Testis (tissue), 2 donors: ENCODE measurements at regions not wholly inside any gene's neighbourhood (a gene's known extent, or its start where the extent isn't known, plus 50 kb on each side); places are given as distances from the start of the nearest gene placed in this dataset.

Source experiments
- CTCF ChIP-seq, 3 experiments: fragments of 450-650 bp in 2 of 3; fragments of 200-600 bp in 1 of 3; sonication (generic) in 1 of 3; IDR thresholded peaks; one replicate each; pipeline ENCODE4 v1.5.1; 2016 to 2019; ENCODE audit warnings: antibody characterized with exemption in 3 of 3, mild to moderate bottlenecking in 2 of 3, moderate library complexity in 1 of 3
- POLR2A ChIP-seq: fragments of 450-650 bp; IDR thresholded peaks from one replicate; pipeline ENCODE4 v1.6.1; 2017; ENCODE audit warnings: antibody characterized with exemption, mild to moderate bottlenecking, moderate library complexity

DNA sequence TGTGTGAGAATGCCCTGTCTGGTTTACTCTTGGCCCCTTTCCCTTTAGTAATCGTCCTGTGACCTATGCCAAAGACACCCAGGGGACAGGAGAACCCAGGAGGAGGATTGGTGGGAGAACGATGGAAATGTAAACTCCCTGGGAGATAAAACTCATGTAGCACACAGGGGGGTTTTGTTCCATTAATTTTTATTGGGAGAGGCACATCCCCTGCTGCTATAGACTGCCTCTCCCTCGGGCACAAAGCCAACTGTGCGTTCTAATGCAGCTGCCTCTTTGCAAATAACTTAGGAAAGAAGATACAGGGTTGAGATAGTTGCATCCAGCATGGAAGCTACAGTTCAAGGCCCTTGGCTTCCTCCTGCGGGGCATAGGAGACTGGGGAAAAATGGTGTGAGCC, 489.6 kb downstream of the SLC4A3 start:
- no peak for TF ChIP-seq CTCF (IDR thresholded peaks at IDR 0.05)
- no peak for TF ChIP-seq POLR2A
